ENCODE measurements at regions not wholly inside any gene's neighbourhood (a gene's known extent, or its start where the extent isn't known, plus 50 kb on each side); places are given as distances from the start of the nearest gene placed in this dataset.

GRCh38 chr7:79664884-79665676 lies 211.6 kb upstream of the MAGI2 start:
- Histone ChIP-seq H3K4me1 (ENCODE audit: control insufficient read depth, insufficient read depth, low read length) (no peaks in the 10 kb centered on the region), H3K4me3 (ENCODE audit: low read length) (no peak overlapping the region), H3K27ac (ENCODE audit: low read depth, low read length) (no peak overlapping the region), H3K36me3 (ENCODE audit: control insufficient read depth, insufficient read depth, low read length) (no peaks in the 10 kb centered on the region), H3K9me3 (ENCODE audit: control insufficient read depth, low read length) (peaks cover 20% of the 10 kb centered on the region), H3K27me3 (ENCODE audit: control insufficient read depth, insufficient read depth, low read length, poor library complexity, severe bottlenecking) (no peaks in the 10 kb centered on the region), H3K9ac (ENCODE audit: extremely low read depth, low read length, poor library complexity, severe bottlenecking) (no peak overlapping the region)
- Mint-ChIP-seq H3K27ac (no peak overlapping the region), H3K27me3 (ENCODE audit: insufficient read depth) (peaks cover 58% of the 10 kb centered on the region), H3K4me3 (no peak overlapping the region), H3K36me3 (ENCODE audit: low read depth) (no peaks in the 10 kb centered on the region), H3K9me3 (peaks cover 15% of the 10 kb centered on the region), H3K4me1 (peaks cover 12% of the 10 kb centered on the region)
- no peak for TF ChIP-seq CTCF (conservative IDR thresholded peaks at IDR 0.05)
- 90 to 95% methylated on average over 2 of the region's 2 CpGs for WGBS, 2 experiments (ENCODE audit: insufficient coverage in 1 of 2, insufficient read length in 1 of 2)
- no peak for DNase-seq

- Histone ChIP-seq H3K27ac (ENCODE audit: low read depth, low read length) (no peak overlapping the region), H3K4me1 (ENCODE audit: control insufficient read depth, insufficient read depth, low read length) (no peaks in the 10 kb centered on the region), H3K4me3 (ENCODE audit: low read length) (no peak overlapping the region), H3K9me3 (ENCODE audit: control insufficient read depth, low read length) (no peaks in the 10 kb centered on the region), H3K36me3 (ENCODE audit: control insufficient read depth, insufficient read depth, low read length) (no peaks in the 10 kb centered on the region), H3K9ac (ENCODE audit: extremely low read depth, low read length, poor library complexity, severe bottlenecking) (no peak overlapping the region), H3K27me3 (ENCODE audit: control insufficient read depth, insufficient read depth, low read length, poor library complexity, severe bottlenecking) (peaks cover 30% of the 10 kb centered on the region)
- DNase-seq = no peak
- H3K27ac Mint-ChIP-seq = no peak overlapping the region
- no peaks in the 10 kb centered on the region for H3K36me3 Mint-ChIP-seq (ENCODE audit: low read depth)
- H3K9me3 Mint-ChIP-seq = no peaks in the 10 kb centered on the region
- peaks cover 1% of the 10 kb centered on the region for H3K4me1 Mint-ChIP-seq
- TF ChIP-seq CTCF (conservative IDR thresholded peaks at IDR 0.05) = no peak
- no peak overlapping the region for H3K4me3 Mint-ChIP-seq
- H3K27me3 Mint-ChIP-seq (ENCODE audit: insufficient read depth) = peaks cover 38% of the 10 kb centered on the region
These were observed 204.8 kb upstream of the MAGI2 start for GRCh38 chr7:79658304-79658703.

- Mint-ChIP-seq H3K4me3 (no peak overlapping the region), H3K27me3 (ENCODE audit: insufficient read depth) (peaks cover 56% of the 10 kb centered on the region), H3K9me3 (no peaks in the 10 kb centered on the region), H3K27ac (no peak overlapping the region), H3K4me1 (no peaks in the 10 kb centered on the region), H3K36me3 (ENCODE audit: low read depth) (no peaks in the 10 kb centered on the region)
- DNase-seq = no peak
- no peak for TF ChIP-seq CTCF (conservative IDR thresholded peaks at IDR 0.05)
- Histone ChIP-seq H3K9me3 (ENCODE audit: control insufficient read depth, low read length) (no peaks in the 10 kb centered on the region), H3K9ac (ENCODE audit: extremely low read depth, low read length, poor library complexity, severe bottlenecking) (no peak overlapping the region), H3K36me3 (ENCODE audit: control insufficient read depth, insufficient read depth, low read length) (no peaks in the 10 kb centered on the region), H3K4me3 (ENCODE audit: low read length) (no peak overlapping the region), H3K4me1 (ENCODE audit: control insufficient read depth, insufficient read depth, low read length) (peaks cover 2% of the 10 kb centered on the region), H3K27me3 (ENCODE audit: control insufficient read depth, insufficient read depth, low read length, poor library complexity, severe bottlenecking) (peaks cover 77% of the 10 kb centered on the region), H3K27ac (ENCODE audit: low read depth, low read length) (no peak overlapping the region)
- WGBS, 2 experiments (ENCODE audit: insufficient coverage in 1 of 2, insufficient read length in 1 of 2) = 98 to 100% methylated on average over 1 to 2 of the region's 2 CpGs
These were observed 199.7 kb upstream of the MAGI2 start for GRCh38 chr7:79653136-79653631.

All from endodermal cell (in vitro differentiated cells).